HCT116 (cell line): ENCODE measurements at regions not wholly inside any gene's neighbourhood (a gene's known extent, or its start where the extent isn't known, plus 50 kb on each side); places are given as distances from the start of the nearest gene placed in this dataset.

Experiments
- ATAC-seq: fragments of 200-7000 bp; cut with Tn5 transposase; 2 replicates; pipeline ENCODE4 v1.9.1; 2020; ENCODE audit warnings: mild to moderate bottlenecking, moderate library complexity
- BruUV-seq: library from RNA; stranded (reverse); fragments of 400-500 nt; replicated peaks from 2 replicates; lab custom pipeline; 2021; lab: Mats Ljungman, UMichigan
- CTCF ChIA-PET: fragments of 300-600 bp; sonication (Branson Sonifier 250); formaldehyde crosslinking; loops from one replicate; lab custom pipeline; 2021; ENCODE audit warnings: antibody characterized with exemption; lab: Charles Lee
- POLR2A ChIA-PET: fragments of 300-600, 350-600 bp; sonication (Branson Sonifier 250); formaldehyde crosslinking; loops from one replicate; lab custom pipeline; 2021; ENCODE audit warnings: antibody characterized with exemption; lab: Charles Lee
- RAD21 ChIA-PET, 2 experiments: fragments of 300-600 bp; sonication (Branson Sonifier 250); formaldehyde crosslinking; loops; one replicate each; lab custom pipeline; 2023; ENCODE audit warnings: low total read pairs in 2 of 2; ENCODE audit not compliant: uncharacterized antibody in 2 of 2, unreplicated experiment in 2 of 2, low non-redundant PET in 1 of 2; lab: Charles Lee
- DNase-seq: peaks from one replicate; pipeline ENCODE4 v3.0.0-alpha.2; 2010; ENCODE audit warnings: low read depth, low spot score
- H2AFZ ChIP-seq: fragments of 200-600 bp; shearing (Covaris generic), sonication (generic); 2 replicates; pipeline ENCODE4 v1.6.1; 2017; ENCODE audit warnings: low read depth, mixed run types, mixed read lengths, antibody characterized with exemption, low read length; ENCODE audit not compliant: poor library complexity, severe bottlenecking
- H3K27ac ChIP-seq: 2 replicates; pipeline ENCODE4 v1.5.1; 2012; ENCODE audit warnings: low read depth, low read length
- H3K27me3 ChIP-seq: fragments of 200-600 bp; sonication (generic); 2 replicates; pipeline ENCODE4 v1.6.1; 2016; ENCODE audit warnings: mixed run types, low read length, mixed read lengths; ENCODE audit not compliant: insufficient read depth
- H3K36me3 ChIP-seq, 2 experiments: fragments of 200-500 bp in 1 of 2; fragments of 200-600 bp in 1 of 2; sonication (Bioruptor generic) in 1 of 2; sonication (generic) in 1 of 2; 2 replicates each; pipeline versions ENCODE4 v1.5.1 to v1.6.1; 2014 to 2016; ENCODE audit warnings: low read length in 2 of 2, inconsistent platforms in 1 of 2, mixed read lengths in 1 of 2, mixed run types in 1 of 2; ENCODE audit not compliant: insufficient read depth in 2 of 2, control insufficient read depth in 1 of 2
- H3K4me1 ChIP-seq, 2 experiments: fragments of 200-600 bp in 1 of 2; sonication (generic) in 1 of 2; 2 replicates each; pipeline versions ENCODE4 v1.5.1 to v1.6.1; 2012 to 2017; ENCODE audit warnings: low read length in 2 of 2, inconsistent platforms in 1 of 2, mild to moderate bottlenecking in 1 of 2, mixed read lengths in 1 of 2, mixed run types in 1 of 2, moderate library complexity in 1 of 2; ENCODE audit not compliant: insufficient read depth in 2 of 2, control insufficient read depth in 1 of 2
- H3K4me2 ChIP-seq: fragments of 200-600 bp; sonication (generic); 2 replicates; pipeline ENCODE4 v1.6.1; 2017; ENCODE audit warnings: mixed run types, low read length, mixed read lengths
- H3K4me3 ChIP-seq, 2 experiments: fragments of 200-600 bp in 1 of 2; sonication (generic) in 1 of 2; replicated peaks in 1 of 2; 2 replicates each; pipeline ENCODE4 v1.5.1; 2011 to 2016; ENCODE audit warnings: low read length in 2 of 2, control low read depth in 1 of 2, low read depth in 1 of 2, mild to moderate bottlenecking in 1 of 2, mixed read lengths in 1 of 2, mixed run types in 1 of 2
- H3K79me2 ChIP-seq: fragments of 200-600 bp; sonication (generic); 2 replicates; pipeline ENCODE4 v1.6.1; 2017; ENCODE audit warnings: mild to moderate bottlenecking, mixed run types, low read length, moderate library complexity, mixed read lengths; ENCODE audit not compliant: insufficient read depth
- H3K9ac ChIP-seq: fragments of 200-600 bp; sonication (generic); 2 replicates; pipeline ENCODE4 v1.6.1; 2016; ENCODE audit warnings: low read length, mixed read lengths
- H3K9me2 ChIP-seq: fragments of 200-600 bp; sonication (generic), shearing (Covaris generic); 2 replicates; pipeline ENCODE4 v1.6.1; 2017; ENCODE audit warnings: mixed run types, mild to moderate bottlenecking, moderate library complexity; ENCODE audit not compliant: insufficient read depth
- H3K9me3 ChIP-seq, 2 experiments: fragments of 200-500 bp in 1 of 2; fragments of 200-600 bp in 1 of 2; sonication (Bioruptor generic) in 1 of 2; sonication (generic) in 1 of 2; 2 replicates each; pipeline ENCODE4 v1.6.1; 2014 to 2017; ENCODE audit warnings: low read length in 2 of 2, mixed read lengths in 2 of 2, inconsistent platforms in 1 of 2, low read depth in 1 of 2, mild to moderate bottlenecking in 1 of 2, mixed run types in 1 of 2, moderate library complexity in 1 of 2; ENCODE audit not compliant: control insufficient read depth in 1 of 2, insufficient read depth in 1 of 2
- H4K20me1 ChIP-seq: fragments of 200-600 bp; sonication (generic), shearing (Covaris generic); 2 replicates; pipeline ENCODE4 v1.6.1; 2017; ENCODE audit warnings: mixed run types, mild to moderate bottlenecking, moderate library complexity; ENCODE audit not compliant: insufficient read depth
- ATF3 ChIP-seq: IDR thresholded peaks from 2 replicates; pipeline ENCODE4 v1.6.1; 2012
- CTCF ChIP-seq, 3 experiments: fragments of 200-600 bp in 1 of 3; sonication (generic) in 1 of 3; IDR thresholded peaks in 2 of 3; conservative IDR thresholded peaks in 1 of 3; 2 replicates each; pipeline ENCODE4 v1.5.1; 2012 to 2017; ENCODE audit warnings: low read depth in 2 of 3, low read length in 2 of 3, antibody characterized with exemption in 1 of 3, borderline replicate concordance in 1 of 3, control low read depth in 1 of 3, mild to moderate bottlenecking in 1 of 3, mixed read lengths in 1 of 3, mixed run types in 1 of 3, moderate library complexity in 1 of 3; ENCODE audit not compliant: insufficient read depth in 1 of 3
- FOSL1 ChIP-seq: IDR thresholded peaks from 2 replicates; pipeline ENCODE4 v1.6.1; 2012; ENCODE audit warnings: low read depth
- JUND ChIP-seq: IDR thresholded peaks from 2 replicates; pipeline ENCODE4 v1.6.1; 2012
- MAX ChIP-seq: IDR thresholded peaks from 2 replicates; pipeline ENCODE4 v1.6.1; 2012
- RAD21 ChIP-seq: IDR thresholded peaks from 2 replicates; pipeline ENCODE4 v1.6.1; 2012; ENCODE audit warnings: low read depth, mild to moderate bottlenecking
- SIN3A ChIP-seq: IDR thresholded peaks from 2 replicates; pipeline ENCODE4 v1.6.1; 2012; ENCODE audit warnings: low read depth
- TCF7L2 ChIP-seq: IDR thresholded peaks from 2 replicates; pipeline ENCODE4 v1.7.0; 2011; ENCODE audit warnings: borderline replicate concordance, inconsistent platforms; ENCODE audit not compliant: insufficient read depth, insufficient read length; ENCODE audit errors: extremely low read depth
- ZNF274 ChIP-seq: fragments of 200-500 bp; sonication (Bioruptor generic); IDR thresholded peaks from 2 replicates; pipeline ENCODE4 v1.6.1; 2014; ENCODE audit warnings: mild to moderate bottlenecking, low read depth, low read length, inconsistent platforms
- intact Hi-C: fragments of 100-400 bp; cut with micrococcal nuclease; formaldehyde crosslinking; loops from 2 replicates; pipeline ENCODE4 v1.10.0; 2022

GRCh38 chr1:177490036-177490639 is 319.4 kb downstream of the BRINP2 start:
- CTCF ChIA-PET, result no interaction called here
- H3K4me1 ChIP-seq, result no peaks in the 10 kb centered on the region
- H2AFZ ChIP-seq, result no peak overlapping the region
- POLR2A ChIA-PET, result no interaction called here
- intact Hi-C loops, result no loop called here
- H3K27ac ChIP-seq, result no peak overlapping the region
- H3K36me3 ChIP-seq, result no peaks in the 10 kb centered on the region
- ATAC-seq, result no peak
- no TSS peak for BruUV-seq
- no peak for DNase-seq
- H3K9me2 ChIP-seq, result no peaks in the 10 kb centered on the region
- H3K4me3 ChIP-seq, result no peak overlapping the region
- TF ChIP-seq ATF3 (no peak), CTCF (IDR thresholded peaks at IDR 0.05 in 2 of 3, conservative IDR thresholded peaks at IDR 0.05 in 1 of 3; ENCODE audit: borderline replicate concordance in 1 of 3, insufficient read depth in 1 of 3, low read depth in 2 of 3, low read length in 2 of 3) (0 out of 6 replicates have a peak, but pooled peaks of 1 of the 3 experiments have one; percentile 3), ZNF274 (no peak), RAD21 (no peak), SIN3A (no peak)
- no peak overlapping the region for H3K9ac ChIP-seq
- no peaks in the 10 kb centered on the region for H4K20me1 ChIP-seq
- no peak overlapping the region for H3K4me2 ChIP-seq
- RAD21 ChIA-PET, result no interaction called here
- H3K79me2 ChIP-seq, result no peaks in the 10 kb centered on the region
- 0 out of 2 replicates have a peak, but pooled peaks cover 3% of the 10 kb centered on the region for H3K27me3 ChIP-seq
- no peaks in the 10 kb centered on the region for H3K9me3 ChIP-seq

- H3K27ac ChIP-seq, result no peak overlapping the region
- no peak overlapping the region for H3K9ac ChIP-seq
- no TSS peak for BruUV-seq
- H3K36me3 ChIP-seq, result no peaks in the 10 kb centered on the region
- H3K4me1 ChIP-seq, result no peaks in the 10 kb centered on the region
- DNase-seq (no peak), ATAC-seq (no peak)
- H3K79me2 ChIP-seq, result no peaks in the 10 kb centered on the region
- intact Hi-C loops, result no loop called here
- ChIA-PET POLR2A (no interaction called here), CTCF (no interaction called here), RAD21 (no interaction called here)
- no peaks in the 10 kb centered on the region for H4K20me1 ChIP-seq
- H3K4me2 ChIP-seq, result no peak overlapping the region
- no peak overlapping the region for H3K4me3 ChIP-seq
- no peak for TF ChIP-seq JUND
- TF ChIP-seq FOSL1, result no peak
- no peak for TF ChIP-seq TCF7L2
- TF ChIP-seq MAX, result no peak
- no peaks in the 10 kb centered on the region for H3K9me2 ChIP-seq
- H3K9me3 ChIP-seq, result no peaks in the 10 kb centered on the region
- H3K27me3 ChIP-seq, result peaks cover 4% of the 10 kb centered on the region; the same call in 1 of the 2 replicates
- H2AFZ ChIP-seq, result no peak overlapping the region
These were observed 318.0 kb downstream of the BRINP2 start for GRCh38 chr1:177488722-177489121.
